ENCODE measurements at regions not wholly inside any gene's neighbourhood (a gene's known extent, or its start where the extent isn't known, plus 50 kb on each side); places are given as distances from the start of the nearest gene placed in this dataset.

DNA sequence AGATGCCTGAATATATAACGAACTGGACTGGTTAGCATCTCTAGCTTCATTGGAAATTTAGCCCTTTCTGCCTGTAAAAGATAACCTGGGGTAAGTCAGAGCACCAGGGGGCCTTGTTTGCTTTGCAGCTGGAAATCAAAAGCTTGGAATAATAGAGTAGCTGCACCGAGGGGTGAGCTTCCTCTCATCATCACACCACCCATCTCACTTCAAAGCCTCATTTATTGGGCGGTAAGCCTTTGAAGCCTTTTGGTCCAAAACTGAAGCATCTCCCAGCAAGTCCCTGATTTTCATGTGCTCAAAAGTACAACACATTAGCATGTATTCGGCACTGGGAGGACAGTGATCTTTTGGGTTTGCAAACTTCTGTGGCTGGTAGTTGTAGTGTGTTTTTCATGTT is 405.1 kb downstream of the FOXO1 start:
- Histone ChIP-seq H3K27me3 (ENCODE audit: low read length) (no peaks in the 10 kb centered on the region), H3K36me3 (ENCODE audit: low read length) (no peaks in the 10 kb centered on the region), H3K4me2 (ENCODE audit: low read depth, low read length, poor library complexity, severe bottlenecking) (no peak overlapping the region), H3F3A (ENCODE audit: insufficient read depth) (no peaks in the 10 kb centered on the region), H4K20me1 (ENCODE audit: low read depth, low read length) (no peaks in the 10 kb centered on the region), H3K27ac (ENCODE audit: low read depth, low read length) (no peak overlapping the region), H3K9ac (ENCODE audit: low read length) (no peak overlapping the region), H3K9me2 (replicated peaks; ENCODE audit: insufficient read depth, low read length) (no peaks in the 10 kb centered on the region), H2AFZ (ENCODE audit: low read depth, low read length, severe bottlenecking) (no peak overlapping the region), H3K9me3 (ENCODE audit: insufficient read depth, low read length) (no peaks in the 10 kb centered on the region), H3K4me3 (ENCODE audit: insufficient read depth, low read length, poor library complexity, severe bottlenecking) (no peak overlapping the region), H3K79me2 (ENCODE audit: insufficient read depth, low read length) (no peaks in the 10 kb centered on the region)
- no peak for TF ChIP-seq EZH2phosphoT487 (conservative IDR thresholded peaks at IDR 0.05; ENCODE audit: low read length)
- TF ChIP-seq, protein P1, sequence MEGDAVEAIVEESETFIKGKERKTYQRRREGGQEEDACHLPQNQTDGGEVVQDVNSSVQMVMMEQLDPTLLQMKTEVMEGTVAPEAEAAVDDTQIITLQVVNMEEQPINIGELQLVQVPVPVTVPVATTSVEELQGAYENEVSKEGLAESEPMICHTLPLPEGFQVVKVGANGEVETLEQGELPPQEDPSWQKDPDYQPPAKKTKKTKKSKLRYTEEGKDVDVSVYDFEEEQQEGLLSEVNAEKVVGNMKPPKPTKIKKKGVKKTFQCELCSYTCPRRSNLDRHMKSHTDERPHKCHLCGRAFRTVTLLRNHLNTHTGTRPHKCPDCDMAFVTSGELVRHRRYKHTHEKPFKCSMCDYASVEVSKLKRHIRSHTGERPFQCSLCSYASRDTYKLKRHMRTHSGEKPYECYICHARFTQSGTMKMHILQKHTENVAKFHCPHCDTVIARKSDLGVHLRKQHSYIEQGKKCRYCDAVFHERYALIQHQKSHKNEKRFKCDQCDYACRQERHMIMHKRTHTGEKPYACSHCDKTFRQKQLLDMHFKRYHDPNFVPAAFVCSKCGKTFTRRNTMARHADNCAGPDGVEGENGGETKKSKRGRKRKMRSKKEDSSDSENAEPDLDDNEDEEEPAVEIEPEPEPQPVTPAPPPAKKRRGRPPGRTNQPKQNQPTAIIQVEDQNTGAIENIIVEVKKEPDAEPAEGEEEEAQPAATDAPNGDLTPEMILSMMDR (IDR thresholded peaks at IDR 0.05; ENCODE audit: insufficient read depth, low read length, poor library complexity, severe bottlenecking): no peak

DNA sequence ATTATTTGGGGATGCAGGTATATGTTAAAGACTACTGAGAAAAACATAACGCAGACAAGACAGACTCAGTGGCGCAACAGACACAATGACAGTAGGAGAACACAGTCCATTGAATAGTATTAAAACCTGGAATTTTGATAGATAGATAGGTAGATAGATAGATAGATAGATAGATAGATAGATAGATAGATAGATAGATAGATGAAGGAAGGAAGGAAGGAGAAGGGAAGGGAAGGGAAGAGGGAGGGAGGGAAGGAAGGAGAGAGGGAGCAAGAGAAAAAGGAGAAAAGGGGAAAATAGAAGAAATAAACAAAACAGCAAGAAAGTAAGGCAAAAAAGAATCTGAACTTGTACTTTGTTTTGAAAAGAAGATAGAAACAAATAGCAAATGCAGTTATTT is 404.5 kb downstream of the FOXO1 start:
- Histone ChIP-seq H3F3A (ENCODE audit: insufficient read depth) (no peaks in the 10 kb centered on the region), H3K4me2 (ENCODE audit: low read depth, low read length, poor library complexity, severe bottlenecking) (no peak overlapping the region), H2AFZ (ENCODE audit: low read depth, low read length, severe bottlenecking) (no peak overlapping the region), H3K27me3 (ENCODE audit: low read length) (no peaks in the 10 kb centered on the region), H3K79me2 (ENCODE audit: insufficient read depth, low read length) (no peaks in the 10 kb centered on the region), H3K9me2 (replicated peaks; ENCODE audit: insufficient read depth, low read length) (no peaks in the 10 kb centered on the region), H3K4me3 (ENCODE audit: insufficient read depth, low read length, poor library complexity, severe bottlenecking) (no peak overlapping the region), H4K20me1 (ENCODE audit: low read depth, low read length) (no peaks in the 10 kb centered on the region), H3K36me3 (ENCODE audit: low read length) (no peaks in the 10 kb centered on the region), H3K9ac (ENCODE audit: low read length) (no peak overlapping the region), H3K27ac (ENCODE audit: low read depth, low read length) (no peak overlapping the region), H3K9me3 (ENCODE audit: insufficient read depth, low read length) (no peaks in the 10 kb centered on the region)
- TF ChIP-seq, protein P1 (IDR thresholded peaks at IDR 0.05; ENCODE audit: insufficient read depth, low read length, poor library complexity, severe bottlenecking): no peak
- TF ChIP-seq EZH2phosphoT487 (conservative IDR thresholded peaks at IDR 0.05; ENCODE audit: low read length): no peak

DNA sequence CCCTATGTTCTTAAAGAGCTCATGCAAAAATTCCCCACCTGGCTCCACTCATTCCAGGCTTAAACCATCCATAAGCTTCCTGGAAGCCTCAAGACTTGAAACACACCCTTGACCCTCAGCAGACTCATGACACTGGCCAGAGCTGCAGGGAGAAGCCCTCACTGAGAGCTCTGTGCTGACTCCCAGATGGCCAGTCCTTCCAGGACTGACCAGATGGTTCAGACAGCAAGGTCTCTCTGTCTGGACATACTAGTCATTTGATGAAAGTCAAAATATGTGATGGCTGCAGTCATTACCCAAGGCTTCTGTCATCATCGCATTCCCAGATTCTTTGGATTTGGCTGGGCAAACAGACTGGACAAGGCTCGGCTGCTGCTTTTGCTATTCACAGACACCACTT is 397.4 kb downstream of the FOXO1 start:
- H3K36me3 ChIP-seq (ENCODE audit: low read length): no peaks in the 10 kb centered on the region
- no peak overlapping the region for H3K4me2 ChIP-seq (ENCODE audit: low read depth, low read length, poor library complexity, severe bottlenecking)
- H2AFZ ChIP-seq (ENCODE audit: low read depth, low read length, severe bottlenecking): no peak overlapping the region
- H3K4me3 ChIP-seq (ENCODE audit: insufficient read depth, low read length, poor library complexity, severe bottlenecking): no peak overlapping the region
- TF ChIP-seq, protein P1 (IDR thresholded peaks at IDR 0.05; ENCODE audit: insufficient read depth, low read length, poor library complexity, severe bottlenecking): no peak
- no peak for TF ChIP-seq EZH2phosphoT487 (conservative IDR thresholded peaks at IDR 0.05; ENCODE audit: low read length)
- H3K9ac ChIP-seq (ENCODE audit: low read length): no peak overlapping the region
- no peaks in the 10 kb centered on the region for H4K20me1 ChIP-seq (ENCODE audit: low read depth, low read length)
- H3K27ac ChIP-seq (ENCODE audit: low read depth, low read length): no peak overlapping the region
- no peaks in the 10 kb centered on the region for H3K9me3 ChIP-seq (ENCODE audit: insufficient read depth, low read length)
- H3K79me2 ChIP-seq (ENCODE audit: insufficient read depth, low read length): no peaks in the 10 kb centered on the region
- no peaks in the 10 kb centered on the region for H3K27me3 ChIP-seq (ENCODE audit: low read length)
- H3K9me2 ChIP-seq (replicated peaks; ENCODE audit: insufficient read depth, low read length): no peaks in the 10 kb centered on the region
- no peaks in the 10 kb centered on the region for H3F3A ChIP-seq (ENCODE audit: insufficient read depth)

Measured in SU-DHL-6 (cell line).